ENCODE measurements at regions not wholly inside any gene's neighbourhood (a gene's known extent, or its start where the extent isn't known, plus 50 kb on each side); places are given as distances from the start of the nearest gene placed in this dataset.
"Not testable (repeated sequence)": the region's sequence is repeated elsewhere in the genome, so short reads cannot be mapped to it uniquely, and the experiment has no call there.

DNA sequence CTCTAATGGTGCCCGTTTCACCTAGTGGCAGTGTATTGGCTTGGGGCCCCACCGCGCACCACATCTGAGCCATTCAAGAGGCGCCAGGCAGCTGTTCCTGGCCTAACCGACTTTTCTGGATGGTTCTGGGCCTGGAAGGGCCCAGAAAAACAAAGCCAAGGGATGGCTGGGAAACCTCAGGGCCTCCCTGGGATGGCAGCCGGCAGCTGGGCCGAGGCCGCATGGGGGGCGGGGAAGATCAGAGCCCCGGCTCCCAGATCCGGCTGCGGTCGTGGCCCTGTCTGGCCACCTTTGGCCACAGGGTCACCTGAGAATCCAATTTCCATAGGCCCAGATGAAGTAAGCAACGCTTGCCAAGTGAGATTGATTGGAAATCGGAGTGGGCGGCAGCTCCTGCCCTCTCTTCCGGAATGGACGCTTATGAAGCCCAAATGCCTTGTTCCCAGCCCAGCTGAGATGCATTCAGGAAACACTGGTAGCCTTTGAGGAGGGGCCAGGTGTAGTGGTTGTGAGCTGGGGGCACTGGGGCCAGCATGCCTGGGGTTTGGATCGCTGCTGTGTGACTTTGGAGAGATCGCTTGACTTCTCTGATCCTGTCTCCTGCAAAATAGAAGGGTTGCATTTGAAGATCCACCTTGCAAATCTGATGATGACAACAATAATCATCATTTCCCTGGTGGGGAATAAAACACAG lies 163.8 kb upstream of the GSE1 start:
- Histone ChIP-seq H3K4me2 (ENCODE audit: low read length) (peak overlapping the region; percentile 56), H3K27me3 (ENCODE audit: control insufficient read depth, low read length) (peaks cover 4% of the 10 kb centered on the region; the same call in 1 of the 2 replicates), H4K20me1 (ENCODE audit: control insufficient read depth, insufficient read depth, low read depth, low read length) (no peaks in the 10 kb centered on the region), H3K4me1 (ENCODE audit: control insufficient read depth, low read length) (peaks cover 53% of the 10 kb centered on the region), H3K4me3 (ENCODE audit: low read length) (peak overlapping the region; percentile 35; the same call in 1 of the 2 replicates), H3F3A (ENCODE audit: control insufficient read depth, insufficient read depth) (no peaks in the 10 kb centered on the region; the same call in 1 of the 2 replicates), H3K9me3 (ENCODE audit: control insufficient read depth, insufficient read depth, low read length) (no peaks in the 10 kb centered on the region), H3K36me3 (ENCODE audit: control insufficient read depth, low read length) (no peaks in the 10 kb centered on the region), H3K9me2 (replicated peaks; ENCODE audit: control insufficient read depth, low read length) (no peaks in the 10 kb centered on the region), H3K79me2 (ENCODE audit: control insufficient read depth, low read length) (no peaks in the 10 kb centered on the region), H3K27ac (ENCODE audit: low read depth, low read length) (peak overlapping the region; percentile 54)
- TF ChIP-seq EZH2phosphoT487 (IDR thresholded peaks at IDR 0.05; ENCODE audit: borderline replicate concordance, low read length), result no peak
- TF ChIP-seq, protein P1, sequence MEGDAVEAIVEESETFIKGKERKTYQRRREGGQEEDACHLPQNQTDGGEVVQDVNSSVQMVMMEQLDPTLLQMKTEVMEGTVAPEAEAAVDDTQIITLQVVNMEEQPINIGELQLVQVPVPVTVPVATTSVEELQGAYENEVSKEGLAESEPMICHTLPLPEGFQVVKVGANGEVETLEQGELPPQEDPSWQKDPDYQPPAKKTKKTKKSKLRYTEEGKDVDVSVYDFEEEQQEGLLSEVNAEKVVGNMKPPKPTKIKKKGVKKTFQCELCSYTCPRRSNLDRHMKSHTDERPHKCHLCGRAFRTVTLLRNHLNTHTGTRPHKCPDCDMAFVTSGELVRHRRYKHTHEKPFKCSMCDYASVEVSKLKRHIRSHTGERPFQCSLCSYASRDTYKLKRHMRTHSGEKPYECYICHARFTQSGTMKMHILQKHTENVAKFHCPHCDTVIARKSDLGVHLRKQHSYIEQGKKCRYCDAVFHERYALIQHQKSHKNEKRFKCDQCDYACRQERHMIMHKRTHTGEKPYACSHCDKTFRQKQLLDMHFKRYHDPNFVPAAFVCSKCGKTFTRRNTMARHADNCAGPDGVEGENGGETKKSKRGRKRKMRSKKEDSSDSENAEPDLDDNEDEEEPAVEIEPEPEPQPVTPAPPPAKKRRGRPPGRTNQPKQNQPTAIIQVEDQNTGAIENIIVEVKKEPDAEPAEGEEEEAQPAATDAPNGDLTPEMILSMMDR (IDR thresholded peaks at IDR 0.05; ENCODE audit: low read depth, low read length, poor library complexity, severe bottlenecking), result no peak

DNA sequence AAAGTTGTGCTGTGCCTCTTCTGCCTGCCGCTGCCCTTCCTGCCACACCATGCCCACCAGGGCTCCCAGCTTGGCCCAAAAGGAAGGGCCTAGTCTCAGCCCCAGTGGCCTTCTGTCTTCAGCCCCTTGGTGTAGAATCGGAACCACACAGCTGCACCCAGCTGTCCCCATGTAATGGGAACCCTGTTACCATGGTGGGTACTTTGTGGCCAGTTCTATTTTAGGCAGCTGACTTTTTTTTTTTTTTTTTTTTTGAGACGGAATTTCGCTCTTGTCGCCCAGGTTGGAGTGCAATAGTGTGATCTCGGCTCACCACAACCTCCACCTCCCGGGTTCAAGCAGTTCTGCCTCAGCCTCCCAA lies 163.3 kb upstream of the GSE1 start:
- no peaks in the 10 kb centered on the region for H3K79me2 ChIP-seq (ENCODE audit: control insufficient read depth, low read length)
- TF ChIP-seq EZH2phosphoT487 (IDR thresholded peaks at IDR 0.05; ENCODE audit: borderline replicate concordance, low read length), result no peak
- TF ChIP-seq, protein P1 (IDR thresholded peaks at IDR 0.05; ENCODE audit: low read depth, low read length, poor library complexity, severe bottlenecking), result no peak
- H4K20me1 ChIP-seq (ENCODE audit: control insufficient read depth, insufficient read depth, low read depth, low read length), result no peaks in the 10 kb centered on the region
- H3K9me2 ChIP-seq (replicated peaks; ENCODE audit: control insufficient read depth, low read length), result no peaks in the 10 kb centered on the region
- peaks cover 48% of the 10 kb centered on the region for H3K4me1 ChIP-seq (ENCODE audit: control insufficient read depth, low read length)
- no peak overlapping the region for H3K4me2 ChIP-seq (ENCODE audit: low read length)
- H3K4me3 ChIP-seq (ENCODE audit: low read length), result no peak overlapping the region
- no peak overlapping the region for H3K27ac ChIP-seq (ENCODE audit: low read depth, low read length)
- H3K36me3 ChIP-seq (ENCODE audit: control insufficient read depth, low read length), result no peaks in the 10 kb centered on the region
- H3F3A ChIP-seq (ENCODE audit: control insufficient read depth, insufficient read depth), result no peaks in the 10 kb centered on the region; the same call in 1 of the 2 replicates
- no peaks in the 10 kb centered on the region for H3K9me3 ChIP-seq (ENCODE audit: control insufficient read depth, insufficient read depth, low read length)
- peaks cover 4% of the 10 kb centered on the region; the same call in 1 of the 2 replicates for H3K27me3 ChIP-seq (ENCODE audit: control insufficient read depth, low read length)

DNA sequence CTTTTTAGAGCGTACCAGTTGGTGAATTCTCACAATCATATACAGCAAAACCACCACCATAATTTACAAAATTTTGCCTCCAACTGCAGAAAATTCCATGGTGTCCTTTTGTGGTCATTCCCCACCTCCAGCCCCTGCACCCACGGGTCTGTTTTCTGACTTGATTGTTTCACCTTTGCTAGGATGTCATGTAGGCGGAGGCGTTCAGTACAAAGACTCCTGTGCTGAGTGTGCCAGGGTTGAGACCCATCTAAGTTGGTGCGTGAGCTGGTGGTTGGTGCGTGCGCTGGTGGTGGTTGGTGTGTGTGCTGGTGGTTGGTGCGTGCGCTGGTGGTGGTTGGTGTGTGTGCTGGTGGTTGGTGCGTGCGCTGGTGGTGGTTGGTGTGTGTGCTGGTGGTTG lies 162.0 kb upstream of the GSE1 start:
- not testable (repeated sequence) for H3F3A ChIP-seq (ENCODE audit: control insufficient read depth, insufficient read depth); H3K27me3 ChIP-seq (ENCODE audit: control insufficient read depth, low read length); H3K9me2 ChIP-seq (replicated peaks; ENCODE audit: control insufficient read depth, low read length); H3K36me3 ChIP-seq (ENCODE audit: control insufficient read depth, low read length); H4K20me1 ChIP-seq (ENCODE audit: control insufficient read depth, insufficient read depth, low read depth, low read length); H3K9me3 ChIP-seq (ENCODE audit: control insufficient read depth, insufficient read depth, low read length); H3K4me3 ChIP-seq (ENCODE audit: low read length); H3K4me2 ChIP-seq (ENCODE audit: low read length); H3K27ac ChIP-seq (ENCODE audit: low read depth, low read length); H3K79me2 ChIP-seq (ENCODE audit: control insufficient read depth, low read length)
- H3K4me1 ChIP-seq (ENCODE audit: control insufficient read depth, low read length), result peaks cover 35% of the 10 kb centered on the region

DNA sequence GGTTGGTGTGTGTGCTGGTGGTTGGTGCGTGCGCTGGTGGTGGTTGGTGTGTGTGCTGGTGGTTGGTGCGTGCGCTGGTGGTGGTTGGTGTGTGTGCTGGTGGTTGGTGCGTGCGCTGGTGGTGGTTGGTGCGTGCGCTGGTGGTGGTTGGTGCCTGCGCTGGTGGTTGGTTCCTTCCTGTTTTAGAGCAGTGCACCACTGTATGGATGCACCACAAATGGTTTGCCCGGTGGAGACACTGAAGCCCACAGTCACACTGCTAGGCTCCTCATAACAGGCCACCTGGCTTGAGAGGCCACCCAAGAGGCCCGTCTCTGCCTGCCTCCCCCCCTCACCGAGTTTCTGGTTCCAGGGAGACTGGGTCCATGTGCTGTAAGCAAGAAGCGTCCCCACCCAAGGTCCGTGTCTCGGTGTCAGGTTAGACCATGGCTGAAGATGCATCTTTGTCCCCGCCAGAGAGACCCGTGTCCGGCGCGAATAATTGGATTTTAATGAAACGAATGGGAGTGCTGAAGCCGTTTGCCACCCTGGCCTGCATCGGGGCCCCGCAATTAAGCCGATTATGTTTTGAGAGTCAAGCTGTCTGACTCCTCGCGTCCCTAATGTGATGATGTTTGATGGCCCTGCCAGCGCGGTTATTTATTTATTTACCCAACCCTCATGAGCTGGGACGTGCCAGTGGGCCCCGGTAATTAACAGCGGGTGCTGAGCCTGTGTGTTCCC lies 161.3 kb upstream of the GSE1 start:
- Histone ChIP-seq H3K36me3 (ENCODE audit: control insufficient read depth, low read length) (no peaks in the 10 kb centered on the region), H3K9me3 (ENCODE audit: control insufficient read depth, insufficient read depth, low read length) (no peaks in the 10 kb centered on the region), H3K4me2 (ENCODE audit: low read length) (no peak overlapping the region), H3K4me1 (ENCODE audit: control insufficient read depth, low read length) (peaks cover 31% of the 10 kb centered on the region), H3K27me3 (ENCODE audit: control insufficient read depth, low read length) (peaks cover 4% of the 10 kb centered on the region; the same call in 1 of the 2 replicates), H3K9me2 (replicated peaks; ENCODE audit: control insufficient read depth, low read length) (no peaks in the 10 kb centered on the region), H4K20me1 (ENCODE audit: control insufficient read depth, insufficient read depth, low read depth, low read length) (no peaks in the 10 kb centered on the region), H3K27ac (ENCODE audit: low read depth, low read length) (no peak overlapping the region), H3K79me2 (ENCODE audit: control insufficient read depth, low read length) (no peaks in the 10 kb centered on the region), H3K4me3 (ENCODE audit: low read length) (no peak overlapping the region), H3F3A (ENCODE audit: control insufficient read depth, insufficient read depth) (no peaks in the 10 kb centered on the region; the same call in 1 of the 2 replicates)
- TF ChIP-seq EZH2phosphoT487 (IDR thresholded peaks at IDR 0.05; ENCODE audit: borderline replicate concordance, low read length), result no peak
